ENCODE measurements at regions not wholly inside any gene's neighbourhood (a gene's known extent, or its start where the extent isn't known, plus 50 kb on each side); places are given as distances from the start of the nearest gene placed in this dataset.
"Not testable (repeated sequence)": the region's sequence is repeated elsewhere in the genome, so short reads cannot be mapped to it uniquely, and the experiment has no call there.

DNA sequence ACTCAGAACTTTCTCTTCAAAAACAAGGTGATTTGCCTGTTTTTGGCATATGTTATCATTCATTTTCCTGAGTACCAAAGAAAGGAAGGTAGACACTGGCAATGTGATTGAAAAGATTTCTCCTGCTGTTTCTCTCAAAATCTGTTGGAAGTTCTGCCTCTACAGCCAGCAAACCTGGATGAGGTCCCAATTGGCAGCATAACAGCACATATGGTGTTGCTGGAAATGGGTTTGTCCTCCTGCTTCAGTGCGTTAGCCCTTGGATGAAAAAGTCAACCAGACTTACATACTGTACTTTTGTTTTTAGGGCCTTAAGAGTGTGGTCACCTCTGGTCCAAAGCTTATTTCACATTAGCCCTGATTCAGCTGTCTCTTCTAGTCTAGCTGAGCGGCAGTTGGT is 237.6 kb upstream of the MME start:
- ATAC-seq, result no peak

DNA sequence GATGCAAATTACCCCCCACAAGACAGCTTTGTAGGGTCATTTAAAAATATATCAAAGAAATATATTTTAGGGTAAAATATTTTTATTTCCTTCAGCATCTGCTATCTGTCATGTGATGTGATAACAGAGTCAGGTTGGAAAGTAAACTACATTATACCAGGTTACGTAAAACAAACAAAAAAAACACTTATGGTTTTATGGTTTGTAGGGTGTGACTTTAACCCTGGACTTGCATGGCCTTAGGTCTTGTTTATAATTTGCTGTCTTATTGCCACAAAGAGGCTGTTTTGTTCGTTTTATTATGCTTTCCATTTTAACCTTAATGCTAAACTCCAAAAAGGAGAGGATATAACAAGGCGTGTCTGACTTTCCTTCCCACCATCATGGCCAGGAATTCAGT is 244.5 kb upstream of the MME start:
- ATAC-seq, result no peak
- no peak for DNase-seq (ENCODE audit: low spot score)

More for the DNA sequence above, 237.6 kb upstream of the MME start:
- DNase-seq (ENCODE audit: low spot score), result no peak

DNA sequence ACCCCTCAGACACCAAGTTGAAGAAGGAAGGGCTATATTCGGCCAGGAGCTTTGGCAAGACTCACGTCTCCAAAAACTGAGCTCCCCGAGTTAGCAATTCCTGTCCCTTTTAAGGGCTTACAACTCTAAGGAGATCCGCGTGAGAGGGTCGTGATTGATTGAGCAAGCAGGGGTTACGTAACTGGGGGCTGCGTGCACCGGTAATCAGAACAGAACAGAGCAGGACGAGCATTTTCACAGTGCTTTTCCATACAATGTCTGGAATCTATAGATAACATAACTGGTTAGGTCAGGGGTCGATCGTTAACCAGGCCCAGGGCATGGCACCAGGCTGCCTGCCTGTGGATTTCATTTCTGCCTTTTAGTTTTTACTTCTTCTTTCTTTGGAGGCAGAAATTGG is 245.3 kb upstream of the MME start:
- DNase-seq (ENCODE audit: low spot score); ATAC-seq: not testable (repeated sequence)

DNA sequence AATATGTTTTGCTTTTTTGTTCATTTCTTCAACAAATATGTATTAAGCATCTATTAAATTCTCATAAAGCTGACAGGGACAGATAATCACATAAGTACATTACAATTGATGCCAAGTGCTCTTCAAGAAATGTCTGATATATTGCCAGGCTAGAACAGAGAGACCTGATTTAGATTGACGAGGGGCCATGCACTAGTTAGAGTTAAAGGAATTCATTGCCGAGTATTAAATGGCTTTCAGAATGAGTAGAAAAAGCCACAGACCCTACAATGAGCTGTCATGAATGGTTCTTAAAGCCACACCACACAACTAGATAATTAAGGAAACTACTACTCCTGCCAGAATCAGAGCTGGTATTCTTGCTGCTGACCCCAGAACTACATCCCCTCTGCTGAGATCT is 250.2 kb upstream of the MME start:
- ATAC-seq (no peak), DNase-seq (ENCODE audit: low spot score) (no peak)

DNA sequence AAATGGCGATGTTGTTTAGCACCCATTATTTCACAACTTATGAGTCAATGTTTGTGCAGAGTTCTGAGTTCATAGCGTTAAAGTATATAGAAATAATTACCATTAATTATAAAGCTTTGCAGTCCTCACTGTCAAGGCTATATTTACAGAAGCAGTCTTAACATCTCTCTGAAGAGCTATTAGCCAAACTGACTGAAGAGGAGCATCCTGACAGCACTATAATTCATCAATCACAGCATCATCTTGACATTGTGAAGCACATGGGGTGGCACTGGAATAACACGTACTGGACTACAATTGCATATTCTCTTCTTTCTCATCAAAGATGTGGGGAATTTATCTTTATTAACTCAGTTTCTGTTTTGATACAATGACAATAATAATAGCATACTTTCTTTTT is 260.6 kb upstream of the MME start:
- DNase-seq (ENCODE audit: low spot score), result no peak
- no peak for ATAC-seq

DNA sequence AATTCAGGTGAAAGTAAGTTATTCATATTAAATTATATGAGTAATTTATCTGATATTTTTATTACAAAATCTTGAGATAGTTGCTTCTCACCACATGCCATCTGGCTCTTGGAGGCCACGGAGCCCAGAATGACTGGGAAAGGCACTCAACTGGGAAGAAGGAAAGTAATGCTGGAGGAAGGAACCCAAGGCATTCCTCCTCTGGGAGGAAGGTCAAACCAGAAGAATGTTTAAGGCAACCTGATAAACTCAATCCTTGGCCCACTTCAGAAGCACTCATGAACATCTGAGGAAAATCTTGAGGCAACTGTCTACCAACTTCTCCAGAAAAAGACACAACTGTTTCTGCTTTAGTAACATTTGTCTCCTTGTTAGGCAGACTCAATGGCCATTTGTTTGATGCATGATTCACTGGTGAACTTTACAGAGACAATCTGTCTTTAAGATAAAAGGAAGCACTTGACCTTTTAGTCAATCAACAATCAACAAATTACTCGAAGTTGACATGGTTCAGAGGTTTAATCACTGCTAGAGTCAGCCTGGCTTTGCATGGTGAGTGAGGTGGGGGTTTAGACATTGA is 261.4 kb upstream of the MME start:
- DNase-seq (ENCODE audit: low spot score), result no peak
- ATAC-seq, result no peak

DNA sequence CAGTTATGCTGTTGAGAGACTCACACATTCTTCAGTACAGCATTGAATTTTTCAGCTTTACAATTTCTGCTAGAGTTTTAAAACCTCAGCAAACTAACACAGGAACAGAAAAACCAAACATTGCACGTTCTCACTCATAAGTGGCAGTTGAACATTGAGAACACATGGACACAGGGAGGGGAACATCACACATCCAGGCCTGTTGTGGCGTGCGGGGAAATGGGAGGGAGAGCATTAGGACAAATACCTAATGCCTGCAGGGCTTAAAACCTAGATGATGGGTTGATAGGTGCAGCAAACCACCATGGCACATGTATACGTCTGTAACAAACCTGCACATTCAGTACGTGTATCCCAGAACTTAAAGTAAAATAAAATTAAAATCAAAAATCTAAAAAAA is 270.1 kb upstream of the MME start:
- not testable (repeated sequence) for DNase-seq (ENCODE audit: low spot score); ATAC-seq

GRCh38 chr3:154801729-154802128 is 278.4 kb upstream of the MME start:
- DNase-seq (ENCODE audit: low spot score), result no peak
- ATAC-seq, result no peak

- DNase-seq (ENCODE audit: low spot score) (no peak), ATAC-seq (no peak)
Observed at GRCh38 chr3:154799800-154800199, 280.3 kb upstream of the MME start.

GRCh38 chr3:154795582-154795981 is 284.5 kb upstream of the MME start:
- ATAC-seq (no peak), DNase-seq (ENCODE audit: low spot score) (no peak)

GRCh38 chr3:154794814-154795445 is 285.2 kb upstream of the MME start:
- no peak for DNase-seq (ENCODE audit: low spot score)
- no peak for ATAC-seq

DNA sequence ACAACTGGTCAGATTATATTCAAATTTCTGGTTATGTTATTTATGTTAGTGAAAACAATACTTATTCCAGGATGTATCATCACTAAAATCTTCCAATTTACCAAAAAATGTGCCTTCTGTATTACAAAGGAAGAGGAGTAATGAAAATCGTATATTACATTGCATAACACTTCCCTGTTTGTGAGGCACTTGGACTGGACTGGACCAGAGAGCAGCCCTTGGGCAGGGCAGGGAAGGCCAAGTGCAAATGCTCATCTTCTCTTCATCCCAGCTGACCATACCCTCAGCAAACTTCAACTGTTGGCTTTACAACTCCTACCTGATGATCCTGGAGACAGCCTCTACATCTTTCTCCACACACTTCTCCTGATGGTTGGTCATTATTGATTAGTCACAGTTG is 285.7 kb upstream of the MME start:
- ATAC-seq (peak; percentile 23), DNase-seq (ENCODE audit: low spot score) (no peak)

DNA sequence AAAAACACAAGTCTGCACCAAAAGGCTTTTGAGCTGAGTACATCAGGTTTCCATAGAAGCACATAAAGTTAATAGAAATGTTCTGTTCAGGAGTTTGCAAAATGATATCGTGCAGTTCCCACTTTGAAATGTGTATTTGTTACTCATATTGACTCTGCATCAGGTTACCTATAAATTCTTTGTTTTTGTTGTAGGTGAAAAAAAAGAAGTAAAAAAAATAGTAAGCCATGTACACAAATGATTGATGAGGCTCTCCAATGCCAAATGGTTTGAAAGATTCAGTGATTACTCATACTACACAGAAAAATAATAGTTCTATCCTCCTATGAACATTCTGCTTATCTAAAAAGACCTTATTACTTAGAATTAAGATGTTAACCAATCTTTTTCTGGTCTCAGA is 287.3 kb upstream of the MME start:
- ATAC-seq (no peak), DNase-seq (ENCODE audit: low spot score) (no peak)

- ATAC-seq, result no peak
- DNase-seq (ENCODE audit: low spot score), result no peak
Observed at GRCh38 chr3:154791611-154792010, 288.5 kb upstream of the MME start.

DNA sequence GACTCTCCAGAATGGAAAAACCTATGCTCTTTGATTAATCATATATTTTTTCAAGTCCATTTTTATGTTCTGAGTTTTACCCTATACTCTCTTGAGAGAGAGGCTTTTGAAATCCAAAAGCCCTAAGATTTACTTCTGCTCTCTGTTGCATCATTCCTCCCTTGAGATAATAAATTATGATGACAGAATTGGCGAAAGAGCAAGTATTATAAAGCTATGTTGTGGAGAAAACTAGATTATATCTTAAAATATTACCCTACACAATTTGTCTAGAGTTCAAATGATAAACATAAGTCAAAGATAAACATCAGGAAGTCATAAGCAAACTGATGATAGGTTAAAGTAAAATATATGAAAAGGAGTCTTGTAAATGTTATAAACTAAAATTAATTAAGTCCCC is 293.4 kb upstream of the MME start:
- DNase-seq (ENCODE audit: low spot score) (no peak), ATAC-seq (no peak)

DNA sequence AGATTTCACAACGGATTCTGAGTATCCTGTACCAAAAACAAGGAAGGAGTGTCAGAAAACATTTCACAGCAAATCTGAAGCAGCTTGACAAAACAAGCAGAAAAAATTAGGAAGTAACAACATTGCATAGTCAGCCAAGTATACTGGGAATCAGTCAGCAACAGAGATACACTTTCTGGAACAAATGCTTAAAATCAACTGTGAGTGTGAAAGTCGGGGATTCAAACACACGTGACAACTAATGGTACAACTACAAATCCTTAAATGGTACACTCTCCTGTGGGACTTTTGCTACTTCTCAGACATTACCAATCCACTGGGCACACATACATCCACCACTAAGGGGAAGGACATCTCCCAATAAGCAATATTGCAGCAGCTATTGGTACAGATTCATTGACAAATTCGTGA is 296.6 kb upstream of the MME start:
- DNase-seq (ENCODE audit: low spot score) (no peak), ATAC-seq (no peak)

GRCh38 chr3:154783061-154783460 is 297.1 kb upstream of the MME start:
- ATAC-seq, result no peak
- no peak for DNase-seq (ENCODE audit: low spot score)

GRCh38 chr3:154782151-154782550 is 298.0 kb upstream of the MME start:
- ATAC-seq (no peak), DNase-seq (ENCODE audit: low spot score) (no peak)

GRCh38 chr3:154781595-154781994 is 298.5 kb upstream of the MME start:
- DNase-seq (ENCODE audit: low spot score), result no peak
- no peak for ATAC-seq

DNA sequence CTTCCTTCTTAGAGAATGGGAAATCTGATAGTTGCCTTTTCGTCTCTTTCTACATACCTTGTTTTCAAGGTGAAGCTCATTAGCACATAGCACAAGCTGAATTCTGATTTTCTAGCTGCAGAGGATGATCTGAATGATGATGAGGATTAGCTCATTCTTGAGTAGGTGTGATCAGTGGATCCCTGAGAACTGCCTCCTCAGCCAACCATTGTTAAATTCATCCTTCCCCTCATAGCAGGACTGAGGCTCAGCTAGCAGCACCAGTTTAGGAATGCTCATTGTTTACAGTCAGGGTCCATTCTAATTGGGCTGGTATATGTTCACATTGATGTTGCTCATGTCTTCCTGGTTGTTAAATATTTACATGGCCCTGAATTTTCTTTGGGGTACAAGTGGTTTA is 299.9 kb upstream of the MME start:
- no peak for DNase-seq (ENCODE audit: low spot score)
- no peak for ATAC-seq

DNA sequence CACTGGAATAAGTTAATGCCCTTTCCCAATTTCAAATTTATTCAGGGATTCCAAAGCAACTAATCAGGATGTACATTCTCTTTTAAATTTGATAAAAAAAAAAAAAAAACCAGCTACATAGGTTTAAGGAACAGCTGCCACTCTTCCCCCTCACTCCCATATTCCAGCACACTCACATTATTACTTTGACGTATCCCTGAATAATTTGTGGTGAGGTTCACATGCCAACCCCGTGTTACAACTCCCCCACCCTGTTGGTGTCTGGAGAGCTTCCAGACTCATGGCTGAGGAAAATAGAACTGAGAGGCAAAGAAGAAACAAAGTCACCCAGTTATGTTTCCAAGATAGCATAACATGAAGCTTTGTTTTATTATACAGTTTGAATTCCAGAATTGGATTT is 300.5 kb upstream of the MME start:
- DNase-seq (ENCODE audit: low spot score) (no peak), ATAC-seq (no peak)

GRCh38 chr3:154778057-154778456 is 302.1 kb upstream of the MME start:
- ATAC-seq, result no peak
- DNase-seq (ENCODE audit: low spot score), result no peak

DNA sequence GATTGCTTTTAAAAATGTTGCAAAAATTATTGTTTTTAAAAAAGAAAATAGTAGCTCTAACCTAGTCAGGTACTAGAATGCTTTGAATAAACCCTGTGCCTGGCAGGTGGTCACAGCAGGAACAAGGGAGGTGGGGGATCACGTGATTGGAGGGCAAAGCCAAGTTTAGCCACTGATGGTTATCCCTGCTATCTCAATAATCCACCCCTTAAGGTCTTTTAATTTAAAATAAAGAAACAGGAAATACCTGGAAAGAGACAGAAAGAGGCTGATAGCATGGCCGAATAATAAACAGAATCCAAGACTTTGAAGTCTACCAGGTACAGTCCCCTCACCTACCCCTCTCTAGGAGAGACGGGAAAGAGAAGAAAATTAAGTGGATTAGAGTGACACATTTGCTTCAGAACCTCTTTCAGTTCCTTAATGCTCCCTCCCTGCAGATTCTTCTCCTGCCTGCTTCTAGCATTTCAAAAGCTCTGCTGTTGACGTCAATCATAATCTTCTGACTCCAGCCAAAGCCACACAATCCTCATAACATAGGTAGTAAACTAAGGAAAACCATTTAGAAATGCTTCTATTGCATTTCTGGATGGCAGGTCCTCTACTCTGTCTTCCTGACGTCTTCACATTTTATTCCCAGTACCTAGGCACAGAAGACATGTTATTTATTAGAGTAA is 303.4 kb upstream of the MME start:
- no peak for ATAC-seq
- DNase-seq (ENCODE audit: low spot score), result no peak
